NCI-H460 (cell line): ENCODE measurements at regions not wholly inside any gene's neighbourhood (a gene's known extent, or its start where the extent isn't known, plus 50 kb on each side); places are given as distances from the start of the nearest gene placed in this dataset.

ENCODE experiments used
- DNase-seq: peaks from one replicate; pipeline ENCODE4 v3.0.0-alpha.2; 2016; ENCODE audit warnings: low read depth; ENCODE audit errors: extremely low read depth

DNA sequence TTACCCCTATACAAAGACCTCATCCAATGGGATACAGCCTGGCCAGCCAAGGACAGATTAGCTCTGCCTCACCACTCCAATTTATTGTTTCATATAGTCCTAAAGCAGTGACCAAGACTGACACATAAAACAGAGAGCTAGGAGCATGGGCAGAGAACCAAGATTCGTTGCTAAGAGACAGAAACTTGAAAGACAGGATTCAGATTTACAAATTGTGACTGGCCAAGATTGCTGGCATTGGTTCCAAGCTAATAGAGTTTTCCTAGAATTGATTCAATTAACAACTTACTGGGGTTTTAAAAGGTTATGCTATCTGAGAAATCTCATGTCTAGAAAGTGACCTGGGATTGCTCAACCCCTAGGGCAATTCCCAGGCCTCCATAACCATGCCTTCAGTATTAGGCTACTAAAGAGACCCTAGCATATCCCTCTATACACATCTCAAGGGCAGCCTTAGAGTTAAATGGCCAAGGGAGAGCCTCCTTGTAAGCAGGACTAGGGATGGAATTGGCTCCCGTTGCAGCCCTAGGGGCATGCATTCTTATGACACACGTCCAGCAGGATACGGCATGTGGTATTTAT lies 75.6 kb downstream of the ICOS start:
- DNase-seq = no peak

DNA sequence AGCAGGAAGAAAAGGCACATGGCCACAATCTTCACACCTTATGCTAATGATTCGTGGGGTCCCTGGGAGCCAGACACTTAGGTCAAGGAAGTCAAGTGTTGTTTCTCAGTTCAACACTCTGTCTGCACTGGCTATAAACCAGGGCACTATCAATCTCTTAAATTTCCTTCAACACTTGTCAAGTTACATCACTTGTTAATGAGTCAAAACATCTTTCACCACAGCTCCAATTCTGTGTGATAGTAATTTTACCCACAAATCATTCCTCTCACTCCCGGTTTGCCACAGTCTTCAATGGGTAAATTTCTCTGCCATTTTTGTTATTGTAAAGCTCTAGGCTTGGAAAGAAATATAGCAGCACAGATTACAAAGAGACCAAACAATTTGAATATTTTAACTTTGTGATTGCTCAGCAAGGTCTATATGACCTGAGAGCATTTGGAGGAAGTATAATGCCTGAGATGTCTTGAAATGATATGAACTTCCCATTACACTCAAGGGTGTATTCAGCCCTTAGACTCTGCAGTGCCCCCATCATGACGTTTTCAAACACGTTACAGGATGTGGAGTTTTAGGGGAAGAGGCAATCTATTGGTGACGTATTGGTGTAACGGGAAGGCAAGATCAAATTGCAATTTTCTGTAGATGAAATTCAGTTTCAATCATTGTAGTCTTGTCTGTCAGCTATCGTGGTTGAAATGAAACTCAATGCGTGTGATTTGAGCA lies 78.7 kb downstream of the ICOS start:
- no peak for DNase-seq

DNA sequence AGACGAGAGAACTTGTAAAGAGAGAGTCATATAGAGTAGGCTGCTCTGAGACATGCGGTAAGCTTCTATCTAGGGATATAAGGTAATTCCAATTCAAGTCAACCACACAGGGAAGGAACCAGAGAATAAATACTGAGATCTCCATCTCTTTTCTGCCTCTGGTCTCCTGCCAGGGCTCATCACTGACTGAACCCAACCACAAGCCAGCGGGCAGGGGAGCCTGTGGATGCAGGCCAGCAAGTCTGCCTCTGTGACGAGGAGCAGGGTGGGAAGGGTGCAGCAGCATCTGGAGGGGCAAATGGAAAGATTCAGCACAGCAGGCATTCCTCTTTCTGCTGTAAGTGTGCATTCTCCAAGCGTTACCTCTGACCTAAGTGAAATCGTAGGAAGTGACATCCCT lies 82.2 kb downstream of the ICOS start:
- DNase-seq = no peak

DNA sequence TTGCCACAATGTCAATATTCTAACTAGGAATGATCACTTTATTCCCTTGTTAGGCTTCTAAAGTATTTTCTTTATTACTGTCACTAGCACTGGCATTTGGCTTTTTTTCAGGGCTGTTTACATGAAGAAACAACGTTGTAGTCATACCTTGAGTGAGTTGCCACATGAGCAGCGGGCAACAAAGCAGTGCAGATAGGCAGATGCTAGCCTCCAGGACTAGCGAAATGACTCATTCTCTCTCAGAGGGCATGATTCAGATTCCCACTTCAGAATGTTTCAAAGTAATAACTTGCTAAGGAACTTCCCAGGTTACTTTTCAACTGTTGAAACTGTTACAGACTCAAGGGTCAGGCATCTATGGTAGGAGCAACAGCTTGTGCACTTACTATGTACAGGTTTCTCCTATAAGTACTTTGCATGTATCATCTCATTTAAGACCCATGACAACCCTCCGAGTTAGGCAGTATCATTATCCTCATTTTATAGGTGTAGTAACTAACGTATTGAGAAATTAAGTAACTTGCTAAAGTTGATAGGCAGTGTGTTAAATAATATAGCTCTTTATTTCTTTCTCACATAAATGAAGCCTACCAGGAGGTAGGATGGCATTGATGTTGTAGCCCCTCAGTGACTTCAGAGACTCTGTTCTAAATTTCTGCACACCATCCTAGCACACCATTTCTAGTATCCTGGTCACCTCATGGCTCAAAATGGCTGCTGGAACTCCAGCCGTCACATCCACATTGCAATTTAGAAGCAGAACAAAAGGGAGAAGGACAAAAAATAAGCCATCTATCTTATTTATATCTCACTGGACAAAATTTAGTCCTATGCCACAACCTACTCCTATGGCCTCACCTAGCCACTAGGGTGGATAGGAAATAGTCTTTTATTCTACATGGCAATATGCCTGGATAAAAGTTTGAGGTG lies 83.3 kb downstream of the ICOS start:
- DNase-seq = no peak

DNA sequence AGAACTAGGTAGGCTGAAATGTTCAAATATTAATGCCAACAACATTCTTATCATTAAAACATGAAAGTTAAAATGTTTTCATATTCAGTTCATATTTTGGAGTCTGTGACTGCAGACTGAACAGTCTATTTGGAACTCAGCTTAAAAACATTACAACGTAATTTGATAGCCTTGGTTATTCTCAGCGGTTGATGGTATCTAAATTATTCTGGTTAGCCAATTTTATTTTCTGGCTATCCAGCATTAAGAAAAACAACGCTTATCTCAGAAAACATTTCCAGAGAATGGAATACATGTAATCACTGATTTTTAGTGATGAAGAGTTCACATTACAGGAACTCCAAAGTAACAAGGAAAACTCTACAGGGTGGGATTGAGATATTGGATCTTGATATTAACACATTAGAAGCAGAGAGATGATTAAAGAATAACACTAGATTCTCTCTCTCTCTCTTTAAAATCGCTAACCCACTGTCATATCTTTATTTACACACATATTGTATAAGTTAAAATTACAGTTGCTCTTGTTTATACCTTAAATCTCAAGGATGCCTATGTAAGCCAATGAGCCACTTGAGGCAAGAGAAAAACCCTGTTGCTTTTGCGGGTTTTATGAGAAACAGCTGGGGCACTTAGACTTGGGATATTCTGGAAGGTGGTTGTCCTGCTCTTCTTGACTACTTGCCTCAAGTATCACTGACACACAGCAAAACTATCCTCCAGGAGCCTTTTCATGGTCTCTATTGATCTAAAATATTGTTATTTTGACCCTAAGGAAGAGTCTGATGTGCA lies 84.9 kb downstream of the ICOS start:
- DNase-seq = no peak

DNA sequence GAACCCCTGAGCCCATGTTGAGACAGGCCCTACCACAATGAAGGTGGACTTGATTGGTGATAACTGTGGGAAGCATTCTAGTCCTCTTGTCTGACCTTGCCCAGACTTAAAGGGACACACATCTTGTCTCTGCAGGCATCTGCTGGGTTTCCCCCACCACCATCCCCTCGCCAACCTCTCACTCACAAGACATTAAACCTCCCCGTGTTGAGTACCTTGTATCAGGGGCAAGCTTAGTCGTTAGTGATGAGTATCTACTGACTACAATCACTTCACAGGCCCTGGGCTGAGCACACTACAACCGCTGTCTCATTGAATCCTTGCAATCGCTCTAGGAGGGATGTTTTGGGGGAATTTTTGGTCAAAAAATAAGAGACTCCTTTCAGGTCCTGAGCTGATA lies 86.0 kb downstream of the ICOS start:
- no peak for DNase-seq

DNA sequence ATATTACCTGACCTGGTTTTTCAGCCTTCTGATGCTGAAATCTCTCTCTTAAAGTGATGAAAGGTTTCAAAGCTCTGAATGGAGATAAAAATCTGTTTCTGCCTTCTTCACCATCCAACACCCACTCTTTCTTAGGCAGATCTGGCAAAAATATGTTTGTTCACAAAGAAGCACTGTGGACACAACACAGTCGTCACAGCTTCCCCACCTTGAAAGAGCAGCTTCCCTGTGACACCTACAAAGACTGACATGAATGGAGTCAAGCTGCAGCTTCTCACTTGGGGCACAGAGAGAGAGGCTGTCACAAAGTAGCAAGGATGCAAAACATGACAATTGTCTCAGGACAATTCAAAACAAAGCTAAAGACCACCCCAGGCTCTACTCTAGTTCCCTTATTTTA lies 86.5 kb downstream of the ICOS start:
- no peak for DNase-seq

DNA sequence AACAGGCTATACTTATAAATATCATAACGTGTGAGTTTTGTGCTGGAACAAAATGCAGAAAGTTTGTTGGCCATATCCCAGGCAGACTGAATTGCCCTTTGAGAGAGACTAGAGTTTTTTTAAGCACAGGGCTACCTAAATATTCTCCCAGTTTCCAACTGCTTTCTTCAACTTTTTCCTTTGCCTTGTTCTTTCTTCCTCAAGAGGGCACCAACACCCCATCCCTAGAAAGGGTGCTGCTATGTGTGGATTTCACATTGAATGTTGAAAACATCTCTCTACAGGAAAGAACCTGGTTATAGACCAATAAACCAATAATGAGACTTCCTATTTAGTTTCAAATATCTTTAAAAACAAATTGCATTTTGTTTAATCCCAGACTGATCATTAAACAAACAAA lies 87.9 kb downstream of the ICOS start:
- DNase-seq = peak; percentile 19

DNA sequence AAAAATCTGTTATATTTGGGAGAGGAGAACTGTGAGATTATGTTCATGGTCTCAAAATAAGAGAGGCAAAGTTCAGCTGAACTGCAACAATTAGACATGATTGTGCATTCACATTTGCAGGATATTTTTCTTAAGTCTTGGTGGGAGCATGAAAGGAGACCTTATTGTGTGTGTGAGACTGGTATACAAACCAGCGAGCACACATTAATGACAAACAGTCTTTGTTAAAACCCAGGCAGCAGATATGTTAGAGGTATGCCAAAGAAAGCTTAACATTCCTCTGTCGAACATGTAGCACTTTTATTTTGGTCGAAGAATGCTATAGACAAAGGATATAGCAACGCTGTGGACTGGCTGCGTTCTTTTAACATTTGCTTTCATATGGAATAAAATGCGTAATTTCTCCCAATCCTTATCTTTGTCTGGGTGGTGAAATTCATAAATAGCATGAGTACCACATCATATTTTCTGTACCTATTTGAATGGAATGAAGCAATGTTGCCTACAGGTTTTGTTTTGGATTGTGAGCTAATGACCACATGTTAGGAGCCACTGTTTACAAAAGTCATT lies 88.4 kb downstream of the ICOS start:
- DNase-seq = no peak

DNA sequence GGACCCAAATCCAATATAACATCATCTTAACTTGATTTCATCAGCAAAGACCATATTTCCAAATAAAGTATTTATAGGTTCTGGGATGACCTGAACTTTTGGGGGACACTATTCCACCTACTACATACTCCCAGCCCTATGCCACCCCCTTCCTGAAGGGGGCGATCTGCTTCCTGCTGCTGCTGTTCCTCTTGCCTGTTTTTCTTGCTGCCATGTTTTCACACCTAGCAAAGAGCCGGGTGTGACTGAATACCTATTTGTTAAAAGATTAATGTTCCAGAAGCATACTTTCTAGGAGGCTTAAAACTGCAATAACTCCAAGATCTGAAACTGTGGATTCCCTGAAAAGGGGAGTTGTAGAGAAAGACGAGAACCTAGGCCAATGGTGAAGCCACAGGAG lies 89.7 kb downstream of the ICOS start:
- DNase-seq = no peak

DNA sequence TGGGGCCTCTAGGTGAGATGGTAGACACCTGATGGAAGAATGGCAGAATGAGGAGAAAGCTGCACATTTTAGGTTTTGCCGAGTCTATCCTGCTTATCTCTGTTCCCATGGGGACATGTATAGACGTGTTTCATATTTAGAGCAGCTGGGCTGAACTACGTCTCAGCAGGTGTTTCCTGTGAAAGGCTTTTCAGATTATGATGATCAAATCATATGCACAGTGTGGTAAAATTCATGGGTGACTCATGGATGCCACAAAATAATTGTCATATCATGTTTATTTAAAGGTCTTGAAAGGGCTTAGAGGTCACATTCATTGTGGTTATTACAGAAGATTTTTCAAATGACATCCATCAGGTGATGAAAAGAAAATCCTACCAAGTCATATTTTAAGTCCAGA lies 90.5 kb downstream of the ICOS start:
- DNase-seq = no peak

DNA sequence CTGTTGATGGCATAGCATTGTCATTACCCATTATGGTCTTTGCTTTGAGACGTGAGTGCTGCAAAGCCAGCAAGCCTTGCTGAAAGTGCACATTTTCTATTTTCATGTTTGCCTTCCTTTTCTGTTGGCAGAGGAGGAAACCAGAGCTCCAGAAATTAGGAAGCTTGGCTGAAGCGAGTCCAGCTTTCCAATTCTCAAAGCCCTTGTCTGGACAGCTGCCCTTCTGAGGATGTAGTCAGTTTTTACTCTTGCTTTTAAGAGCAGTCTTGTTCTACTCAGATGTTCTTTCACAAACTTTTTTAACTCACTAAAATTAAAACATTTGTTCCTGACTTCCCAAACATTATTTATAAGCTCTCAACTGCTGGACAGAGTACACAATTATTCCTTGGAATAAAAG lies 93.8 kb downstream of the ICOS start:
- no peak for DNase-seq

DNA sequence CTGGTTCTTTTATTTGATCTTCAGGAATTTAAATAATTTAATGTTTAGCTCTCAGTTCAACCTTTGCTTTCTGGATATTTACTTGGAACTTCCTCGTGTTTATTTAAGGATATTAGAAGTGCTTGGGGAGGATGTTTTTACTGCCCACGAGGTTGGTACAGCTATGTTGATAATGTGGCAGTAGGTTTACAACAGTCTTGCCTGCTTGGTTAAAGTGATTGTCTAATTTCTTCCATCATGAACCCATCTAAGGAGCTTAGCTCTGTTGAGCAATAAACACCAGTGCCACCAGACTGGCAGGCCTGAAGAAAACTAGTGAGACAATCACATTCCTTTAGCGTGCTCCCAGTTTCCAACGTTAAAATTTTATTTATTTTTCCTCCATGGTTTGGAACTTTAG lies 94.5 kb downstream of the ICOS start:
- no peak for DNase-seq

DNA sequence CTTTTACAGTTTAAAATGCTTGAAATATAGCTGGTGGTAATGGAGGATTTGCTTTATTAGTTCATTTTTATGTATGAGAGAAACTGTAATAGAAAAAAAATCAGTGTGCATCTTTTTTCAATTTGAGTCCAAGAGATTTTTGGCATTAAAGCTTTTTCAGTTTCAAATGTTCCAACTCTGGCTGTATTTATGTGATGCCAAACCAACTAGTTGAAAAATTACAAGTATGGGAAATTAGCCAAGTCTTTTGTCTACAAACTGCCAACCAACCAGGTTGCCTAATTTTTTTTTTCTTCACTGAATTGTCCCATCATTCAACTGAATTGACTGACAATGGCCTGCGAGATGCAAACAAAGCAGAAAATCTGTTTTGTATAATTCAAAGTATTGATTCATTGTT lies 95.7 kb downstream of the ICOS start:
- no peak for DNase-seq

DNA sequence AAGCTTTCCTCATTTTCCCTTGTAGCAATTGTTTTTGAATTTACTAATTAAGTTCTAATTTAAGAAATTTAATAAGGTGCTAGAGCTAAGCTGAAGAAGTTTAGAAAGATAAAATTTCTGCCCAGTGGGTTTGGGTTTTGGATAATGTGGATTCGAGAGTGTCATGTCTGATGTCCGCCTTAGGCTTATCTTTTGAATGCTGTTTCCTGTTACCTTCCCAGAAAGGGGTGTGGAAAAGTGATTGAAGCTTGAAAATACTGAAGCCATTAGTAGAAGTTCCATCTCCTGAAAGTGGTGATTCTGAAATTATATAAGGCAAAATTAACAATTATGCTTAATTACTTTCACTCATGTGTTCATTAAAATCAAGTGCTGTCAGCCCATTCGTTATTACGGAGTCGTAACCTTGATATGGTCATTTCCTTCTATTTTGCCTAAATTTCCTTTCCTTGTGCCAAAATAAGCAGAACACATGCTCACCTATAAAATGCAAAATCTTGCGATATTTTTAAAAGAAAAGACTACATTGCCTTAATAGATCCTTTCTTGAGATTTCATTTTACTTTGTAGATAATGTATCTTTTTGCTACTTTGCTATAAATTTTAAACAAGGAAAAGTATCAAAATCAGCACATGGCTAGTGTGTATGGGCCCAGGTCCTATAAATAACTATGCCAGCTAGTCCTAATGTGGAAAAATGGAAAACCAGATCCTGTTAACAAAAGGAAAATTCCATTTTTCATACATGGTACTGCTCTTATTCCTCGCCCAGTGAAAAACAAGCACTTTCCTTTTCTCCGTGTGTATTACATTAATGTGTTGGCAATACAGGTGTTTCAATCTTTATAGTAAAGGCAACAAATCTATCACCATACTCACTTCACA lies 97.3 kb downstream of the ICOS start:
- no peak for DNase-seq

DNA sequence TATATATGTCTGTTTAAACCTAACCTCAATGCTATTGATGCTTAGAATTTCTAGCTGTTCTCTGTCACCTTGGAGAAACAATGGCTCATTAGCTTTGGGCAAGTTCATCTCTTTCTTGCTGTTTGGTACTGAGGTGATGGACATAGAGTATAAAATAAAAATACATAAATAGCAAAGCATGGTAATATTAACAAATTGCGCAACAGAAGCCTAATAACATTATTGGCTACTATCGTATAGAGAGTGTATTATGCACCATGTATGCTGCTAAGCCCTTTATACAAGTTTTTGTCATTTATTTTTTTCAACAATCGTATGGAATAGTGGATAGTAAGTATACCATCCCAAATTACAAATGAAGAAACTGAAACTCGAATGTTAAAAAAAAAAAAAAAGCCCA lies 100.1 kb downstream of the ICOS start:
- DNase-seq = no peak

DNA sequence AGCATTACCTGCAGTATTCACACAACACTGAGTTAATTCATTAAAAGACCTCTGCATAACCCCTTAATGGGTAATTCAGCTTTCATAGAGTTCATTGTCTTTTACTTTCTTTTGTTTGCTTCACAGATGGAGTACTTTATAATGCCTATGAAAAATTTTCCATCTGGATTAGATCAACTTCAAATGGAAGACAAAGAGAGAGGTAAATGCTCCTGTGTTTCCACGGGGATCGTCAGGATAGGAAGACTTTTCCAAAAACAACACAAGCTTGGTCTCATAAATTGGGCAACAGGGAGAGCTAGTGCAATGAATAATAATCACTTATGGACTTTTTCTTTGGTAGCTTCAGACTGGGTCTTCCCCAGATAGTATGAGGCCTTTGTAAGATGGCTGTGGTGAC lies 100.7 kb downstream of the ICOS start:
- no peak for DNase-seq

DNA sequence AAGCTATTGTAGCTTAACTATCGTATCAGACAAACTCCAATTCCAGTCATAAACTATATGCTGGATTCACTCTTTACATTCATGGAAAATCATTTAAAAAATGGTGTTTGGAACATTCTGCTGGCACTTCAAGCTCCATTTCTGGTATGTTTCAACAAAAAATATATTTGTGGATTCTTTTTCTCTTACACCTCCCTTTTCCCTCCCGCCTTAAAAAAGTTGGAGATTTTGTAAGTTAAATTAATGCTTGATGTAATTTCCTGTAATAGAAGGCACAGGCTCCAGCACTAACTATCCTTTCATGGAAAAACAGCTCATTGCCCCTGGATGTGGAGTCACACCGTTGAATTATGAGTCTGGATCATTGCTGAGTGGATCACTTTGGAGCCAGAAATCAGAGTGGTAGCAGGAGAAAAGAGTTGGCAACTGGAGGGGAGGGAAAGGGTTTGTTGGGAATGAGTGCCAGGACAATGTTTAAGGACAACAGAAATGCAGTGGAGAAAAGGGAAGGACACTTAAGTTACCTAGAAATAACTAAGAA lies 102.8 kb downstream of the ICOS start:
- DNase-seq = no peak

DNA sequence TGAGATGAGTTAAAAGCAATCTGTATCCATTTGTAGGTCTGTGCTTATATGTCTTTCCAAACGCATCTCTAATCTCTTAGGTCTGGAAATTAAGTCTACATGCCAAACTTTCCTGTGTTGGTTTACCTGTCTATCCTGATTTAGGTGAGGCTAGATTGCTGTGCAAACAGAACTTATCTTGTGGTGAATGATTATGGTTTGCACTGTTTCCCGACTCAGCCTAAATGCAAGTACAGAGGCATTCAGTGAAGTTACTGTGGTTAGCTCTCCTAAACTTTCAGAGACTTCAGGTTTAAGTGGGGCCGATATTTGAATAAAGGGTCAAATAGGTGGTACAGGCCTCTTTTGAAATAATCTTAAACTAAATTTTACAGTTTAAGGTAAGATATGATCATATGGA lies 103.5 kb downstream of the ICOS start:
- DNase-seq = no peak
